ENCODE measurements at regions not wholly inside any gene's neighbourhood (a gene's known extent, or its start where the extent isn't known, plus 50 kb on each side); places are given as distances from the start of the nearest gene placed in this dataset.
"Not testable (repeated sequence)": the region's sequence is repeated elsewhere in the genome, so short reads cannot be mapped to it uniquely, and the experiment has no call there.

- DNase-seq (ENCODE audit: low spot score): no peak
These were observed 933.8 kb downstream of the TLE1 start for GRCh38 chr9:80755586-80755985.

- DNase-seq (ENCODE audit: low spot score): not testable (repeated sequence)
These were observed 942.3 kb downstream of the TLE1 start for GRCh38 chr9:80747056-80747455.

GRCh38 chr9:80732506-80732905 lies 956.8 kb downstream of the TLE1 start:
- DNase-seq (ENCODE audit: low spot score): no peak

GRCh38 chr9:80720579-80720978 lies 968.8 kb downstream of the TLE1 start:
- no peak for DNase-seq (ENCODE audit: low spot score)

- DNase-seq (ENCODE audit: low spot score): no peak
These were observed 982.2 kb downstream of the TLE1 start for GRCh38 chr9:80707120-80707519.

GRCh38 chr9:80701061-80701460 lies 988.3 kb downstream of the TLE1 start:
- DNase-seq (ENCODE audit: low spot score): no peak

- no peak for DNase-seq (ENCODE audit: low spot score)
These were observed 989.8 kb downstream of the TLE1 start for GRCh38 chr9:80699511-80699998.

GRCh38 chr9:80698725-80699410 lies 990.5 kb downstream of the TLE1 start:
- DNase-seq (ENCODE audit: low spot score): no peak

GRCh38 chr9:80692751-80693150 lies 996.6 kb downstream of the TLE1 start:
- no peak for DNase-seq (ENCODE audit: low spot score)

GRCh38 chr9:80691229-80691628 lies 998.1 kb downstream of the TLE1 start:
- DNase-seq (ENCODE audit: low spot score): no peak

GRCh38 chr9:80690349-80690939 lies 998.9 kb downstream of the TLE1 start:
- no peak for DNase-seq (ENCODE audit: low spot score)

GRCh38 chr9:80679916-80680315 lies 1009.4 kb downstream of the TLE1 start:
- DNase-seq (ENCODE audit: low spot score): no peak

GRCh38 chr9:80678906-80679305 lies 1010.4 kb downstream of the TLE1 start:
- DNase-seq (ENCODE audit: low spot score): no peak

- no peak for DNase-seq (ENCODE audit: low spot score)
These were observed 1015.9 kb downstream of the TLE1 start for GRCh38 chr9:80673496-80673895.

GRCh38 chr9:80665479-80665878 lies 1023.9 kb downstream of the TLE1 start:
- DNase-seq (ENCODE audit: low spot score): no peak

GRCh38 chr9:80664327-80665210 lies 1024.8 kb downstream of the TLE1 start:
- no peak for DNase-seq (ENCODE audit: low spot score)

GRCh38 chr9:80659751-80660150 lies 1029.6 kb downstream of the TLE1 start:
- DNase-seq (ENCODE audit: low spot score): not testable (repeated sequence)

GRCh38 chr9:80651044-80651443 lies 1038.3 kb downstream of the TLE1 start:
- DNase-seq (ENCODE audit: low spot score): peak; percentile 78

GRCh38 chr9:80649496-80649895 lies 1039.9 kb downstream of the TLE1 start:
- no peak for DNase-seq (ENCODE audit: low spot score)

- DNase-seq (ENCODE audit: low spot score): peak; percentile 37
These were observed 1040.3 kb downstream of the TLE1 start for GRCh38 chr9:80649001-80649420.

- DNase-seq (ENCODE audit: low spot score): no peak
These were observed 1041.0 kb downstream of the TLE1 start for GRCh38 chr9:80648336-80648735.

- no peak for DNase-seq (ENCODE audit: low spot score)
These were observed 1043.1 kb downstream of the TLE1 start for GRCh38 chr9:80646211-80646610.

GRCh38 chr9:80644044-80644443 lies 1045.3 kb downstream of the TLE1 start:
- DNase-seq (ENCODE audit: low spot score): no peak

All from cerebellar cortex (tissue), 1 donor.